ENCODE measurements at regions not wholly inside any gene's neighbourhood (a gene's known extent, or its start where the extent isn't known, plus 50 kb on each side); places are given as distances from the start of the nearest gene placed in this dataset.

GRCh38 chr5:125579182-125579581, 832.7 kb upstream of the ZNF608 start:
- Histone ChIP-seq H3K36me3 (ENCODE audit: control insufficient read depth in 2 of 2, extremely low read depth in 1 of 2, insufficient read depth in 1 of 2, low read length in 1 of 2) (no peaks in the 10 kb centered on the region), H3K4me3 (ENCODE audit: control insufficient read depth in 1 of 2, extremely low read depth in 1 of 2, low read length in 1 of 2) (no peak overlapping the region), H3K4me1 (ENCODE audit: control insufficient read depth in 1 of 2, extremely low read depth in 1 of 2, insufficient read depth in 2 of 2, low read length in 2 of 2) (no peaks in the 10 kb centered on the region), H3K9me3 (no peaks in the 10 kb centered on the region), H3K27ac (ENCODE audit: low read length) (no peak overlapping the region), H3K27me3 (replicated peaks in 1 of 2; ENCODE audit: control insufficient read depth in 2 of 2, extremely low read depth in 1 of 2, insufficient read depth in 2 of 2, low read length in 1 of 2) (no peaks in the 10 kb centered on the region)
- no peak for DNase-seq
- Mint-ChIP-seq H3K4me1 (no peaks in the 10 kb centered on the region), H3K27ac (no peak overlapping the region), H3K9me3 (peaks cover 0 to 8% (median 5%) of the 10 kb centered on the region in 3 donors), H3K27me3 (no peaks in the 10 kb centered on the region), H3K4me3 (no peak overlapping the region), H3K36me3 (no peaks in the 10 kb centered on the region)
- ChIA-PET CTCF (no interaction called here), POLR2A (no interaction called here)
- WGBS (ENCODE audit: insufficient coverage), result 61% methylated on average over 3 of the region's 5 CpGs
- ATAC-seq (replicated peaks in 1 of 4), result no peak

GRCh38 chr5:125581311-125581710, 834.9 kb upstream of the ZNF608 start:
- CTCF ChIA-PET, result no interaction called here

GRCh38 chr5:125582352-125582751, 835.9 kb upstream of the ZNF608 start:
- peaks cover 5 to 12% (median 6%) of the 10 kb centered on the region in 3 donors for H3K9me3 Mint-ChIP-seq
- Histone ChIP-seq H3K27ac (ENCODE audit: low read length) (no peak overlapping the region), H3K4me1 (ENCODE audit: control insufficient read depth in 1 of 2, extremely low read depth in 1 of 2, insufficient read depth in 2 of 2, low read length in 2 of 2) (no peaks in the 10 kb centered on the region), H3K4me3 (ENCODE audit: control insufficient read depth in 1 of 2, extremely low read depth in 1 of 2, low read length in 1 of 2) (no peak overlapping the region), H3K9me3 (no peaks in the 10 kb centered on the region), H3K36me3 (ENCODE audit: control insufficient read depth in 2 of 2, extremely low read depth in 1 of 2, insufficient read depth in 1 of 2, low read length in 1 of 2) (no peaks in the 10 kb centered on the region), H3K27me3 (replicated peaks in 1 of 2; ENCODE audit: control insufficient read depth in 2 of 2, extremely low read depth in 1 of 2, insufficient read depth in 2 of 2, low read length in 1 of 2) (no peaks in the 10 kb centered on the region)
- DNase-seq (no peak), ATAC-seq (replicated peaks in 1 of 4) (no peak)
- no peak overlapping the region for H3K4me3 Mint-ChIP-seq
- no peak overlapping the region for H3K27ac Mint-ChIP-seq
- no peaks in the 10 kb centered on the region for H3K4me1 Mint-ChIP-seq
- WGBS (ENCODE audit: insufficient coverage), result no CpG with 5 or more reads among the region's 1 CpG
- POLR2A ChIA-PET, result no interaction called here
- CTCF ChIA-PET, result no interaction called here
- no peaks in the 10 kb centered on the region for H3K36me3 Mint-ChIP-seq
- H3K27me3 Mint-ChIP-seq, result no peaks in the 10 kb centered on the region

More at GRCh38 chr5:125581311-125581710, 834.9 kb upstream of the ZNF608 start:
- POLR2A ChIA-PET, result no interaction called here
- no peaks in the 10 kb centered on the region for H3K36me3 ChIP-seq (ENCODE audit: control insufficient read depth in 2 of 2, extremely low read depth in 1 of 2, insufficient read depth in 1 of 2, low read length in 1 of 2)
- Mint-ChIP-seq H3K27me3 (no peaks in the 10 kb centered on the region), H3K4me3 (no peak overlapping the region), H3K36me3 (no peaks in the 10 kb centered on the region), H3K9me3 (peaks cover 5 to 9% (median 6%) of the 10 kb centered on the region in 3 donors), H3K27ac (no peak overlapping the region), H3K4me1 (no peaks in the 10 kb centered on the region)
- DNase-seq (no peak), ATAC-seq (replicated peaks in 1 of 4) (no peak)
- no peaks in the 10 kb centered on the region for H3K4me1 ChIP-seq (ENCODE audit: control insufficient read depth in 1 of 2, extremely low read depth in 1 of 2, insufficient read depth in 2 of 2, low read length in 2 of 2)
- H3K9me3 ChIP-seq, result no peaks in the 10 kb centered on the region
- H3K27me3 ChIP-seq (replicated peaks in 1 of 2; ENCODE audit: control insufficient read depth in 2 of 2, extremely low read depth in 1 of 2, insufficient read depth in 2 of 2, low read length in 1 of 2), result no peaks in the 10 kb centered on the region
- H3K27ac ChIP-seq (ENCODE audit: low read length), result no peak overlapping the region
- no peak overlapping the region for H3K4me3 ChIP-seq (ENCODE audit: control insufficient read depth in 1 of 2, extremely low read depth in 1 of 2, low read length in 1 of 2)

GRCh38 chr5:125583321-125584139, 837.1 kb upstream of the ZNF608 start:
- no peak overlapping the region for H3K4me3 ChIP-seq (ENCODE audit: control insufficient read depth in 1 of 2, extremely low read depth in 1 of 2, low read length in 1 of 2)
- H3K27me3 Mint-ChIP-seq, result no peaks in the 10 kb centered on the region
- no peaks in the 10 kb centered on the region for H3K4me1 Mint-ChIP-seq
- H3K27ac ChIP-seq (ENCODE audit: low read length), result no peak overlapping the region
- no peak overlapping the region for H3K27ac Mint-ChIP-seq
- H3K36me3 ChIP-seq (ENCODE audit: control insufficient read depth in 2 of 2, extremely low read depth in 1 of 2, insufficient read depth in 1 of 2, low read length in 1 of 2), result no peaks in the 10 kb centered on the region
- DNase-seq (no peak), ATAC-seq (replicated peaks in 1 of 4) (no peak)
- no peak overlapping the region for H3K4me3 Mint-ChIP-seq
- H3K27me3 ChIP-seq (replicated peaks in 1 of 2; ENCODE audit: control insufficient read depth in 2 of 2, extremely low read depth in 1 of 2, insufficient read depth in 2 of 2, low read length in 1 of 2), result no peaks in the 10 kb centered on the region
- POLR2A ChIA-PET, result no interaction called here
- H3K9me3 ChIP-seq, result no peaks in the 10 kb centered on the region
- H3K36me3 Mint-ChIP-seq, result no peaks in the 10 kb centered on the region
- WGBS (ENCODE audit: insufficient coverage), result no CpG with 5 or more reads among the region's 11 CpGs
- peaks cover 9 to 10% (median 10%) of the 10 kb centered on the region in 3 donors for H3K9me3 Mint-ChIP-seq
- H3K4me1 ChIP-seq (ENCODE audit: control insufficient read depth in 1 of 2, extremely low read depth in 1 of 2, insufficient read depth in 2 of 2, low read length in 2 of 2), result no peaks in the 10 kb centered on the region
- CTCF ChIA-PET, result no interaction called here

- Mint-ChIP-seq H3K9me3 (peaks cover 9 to 14% (median 10%) of the 10 kb centered on the region in 3 donors), H3K27me3 (no peaks in the 10 kb centered on the region), H3K4me1 (no peaks in the 10 kb centered on the region), H3K4me3 (no peak overlapping the region), H3K27ac (no peak overlapping the region), H3K36me3 (no peaks in the 10 kb centered on the region)
- Histone ChIP-seq H3K27me3 (replicated peaks in 1 of 2; ENCODE audit: control insufficient read depth in 2 of 2, extremely low read depth in 1 of 2, insufficient read depth in 2 of 2, low read length in 1 of 2) (no peaks in the 10 kb centered on the region), H3K36me3 (ENCODE audit: control insufficient read depth in 2 of 2, extremely low read depth in 1 of 2, insufficient read depth in 1 of 2, low read length in 1 of 2) (no peaks in the 10 kb centered on the region), H3K4me3 (ENCODE audit: control insufficient read depth in 1 of 2, extremely low read depth in 1 of 2, low read length in 1 of 2) (no peak overlapping the region), H3K9me3 (no peaks in the 10 kb centered on the region), H3K4me1 (ENCODE audit: control insufficient read depth in 1 of 2, extremely low read depth in 1 of 2, insufficient read depth in 2 of 2, low read length in 2 of 2) (no peaks in the 10 kb centered on the region), H3K27ac (ENCODE audit: low read length) (no peak overlapping the region)
- POLR2A ChIA-PET, result no interaction called here
- DNase-seq (no peak), ATAC-seq (replicated peaks in 1 of 4) (no peak)
- WGBS (ENCODE audit: insufficient coverage), result no CpG with 5 or more reads among the region's 3 CpGs
- CTCF ChIA-PET, result no interaction called here
Observed at GRCh38 chr5:125584140-125584520, 837.7 kb upstream of the ZNF608 start.

- Histone ChIP-seq H3K4me3 (ENCODE audit: control insufficient read depth in 1 of 2, extremely low read depth in 1 of 2, low read length in 1 of 2) (no peak overlapping the region), H3K36me3 (ENCODE audit: control insufficient read depth in 2 of 2, extremely low read depth in 1 of 2, insufficient read depth in 1 of 2, low read length in 1 of 2) (no peaks in the 10 kb centered on the region), H3K4me1 (ENCODE audit: control insufficient read depth in 1 of 2, extremely low read depth in 1 of 2, insufficient read depth in 2 of 2, low read length in 2 of 2) (no peaks in the 10 kb centered on the region), H3K27me3 (replicated peaks in 1 of 2; ENCODE audit: control insufficient read depth in 2 of 2, extremely low read depth in 1 of 2, insufficient read depth in 2 of 2, low read length in 1 of 2) (no peaks in the 10 kb centered on the region), H3K9me3 (no peaks in the 10 kb centered on the region), H3K27ac (ENCODE audit: low read length) (no peak overlapping the region)
- no peak overlapping the region for H3K27ac Mint-ChIP-seq
- WGBS (ENCODE audit: insufficient coverage), result no CpG with 5 or more reads among the region's 1 CpG
- ChIA-PET CTCF (no interaction called here), POLR2A (no interaction called here)
- H3K27me3 Mint-ChIP-seq, result no peaks in the 10 kb centered on the region
- no peaks in the 10 kb centered on the region for H3K4me1 Mint-ChIP-seq
- H3K9me3 Mint-ChIP-seq, result peaks cover 7 to 20% (median 9%) of the 10 kb centered on the region in 3 donors
- DNase-seq (no peak), ATAC-seq (replicated peaks in 1 of 4) (no peak)
- no peaks in the 10 kb centered on the region for H3K36me3 Mint-ChIP-seq
- no peak overlapping the region for H3K4me3 Mint-ChIP-seq
Observed at GRCh38 chr5:125587631-125588030, 835.6 kb upstream of the GRAMD2B start.

- H3K4me3 Mint-ChIP-seq, result no peak overlapping the region
- no CpG with 5 or more reads among the region's 3 CpGs for WGBS (ENCODE audit: insufficient coverage)
- CTCF ChIA-PET, result interaction anchor here in 1 of 2 donors (0.5 kb wide), 1 partner anchor 392 kb away, joined by 5 read pairs; no protein-coding TSS in a partner anchor
- no peaks in the 10 kb centered on the region for H3K36me3 Mint-ChIP-seq
- no peaks in the 10 kb centered on the region for H3K27me3 Mint-ChIP-seq
- no peak for DNase-seq
- no peaks in the 10 kb centered on the region for H3K27me3 ChIP-seq (replicated peaks in 1 of 2; ENCODE audit: control insufficient read depth in 2 of 2, extremely low read depth in 1 of 2, insufficient read depth in 2 of 2, low read length in 1 of 2)
- no peaks in the 10 kb centered on the region for H3K9me3 ChIP-seq
- H3K4me1 Mint-ChIP-seq, result no peaks in the 10 kb centered on the region
- no peaks in the 10 kb centered on the region for H3K36me3 ChIP-seq (ENCODE audit: control insufficient read depth in 2 of 2, extremely low read depth in 1 of 2, insufficient read depth in 1 of 2, low read length in 1 of 2)
- peaks cover 6 to 21% (median 9%) of the 10 kb centered on the region in 3 donors for H3K9me3 Mint-ChIP-seq
- H3K27ac ChIP-seq (ENCODE audit: low read length), result no peak overlapping the region
- no peak overlapping the region for H3K27ac Mint-ChIP-seq
- no peaks in the 10 kb centered on the region for H3K4me1 ChIP-seq (ENCODE audit: control insufficient read depth in 1 of 2, extremely low read depth in 1 of 2, insufficient read depth in 2 of 2, low read length in 2 of 2)
- POLR2A ChIA-PET, result no interaction called here
- ATAC-seq (replicated peaks in 1 of 4), result no peak
- H3K4me3 ChIP-seq (ENCODE audit: control insufficient read depth in 1 of 2, extremely low read depth in 1 of 2, low read length in 1 of 2), result no peak overlapping the region
Observed at GRCh38 chr5:125592856-125593255, 830.4 kb upstream of the GRAMD2B start.

Measured in T-cell (primary cell).